Activated CD8-positive, alpha-beta T cell treated with anti-CD3 and anti-CD28 coated beads for 36 hours (primary cell): ENCODE measurements at regions not wholly inside any gene's neighbourhood (a gene's known extent, or its start where the extent isn't known, plus 50 kb on each side); places are given as distances from the start of the nearest gene placed in this dataset.

Experiments
- ATAC-seq: fragments of 200-7000 bp; cut with Tn5 transposase; one replicate; pipeline ENCODE4 v1.10.0; 2021; ENCODE audit warnings: mild to moderate bottlenecking, moderate library complexity
- CTCF ChIA-PET: fragments of 350-600 bp; sonication (Branson Sonifier 250); formaldehyde crosslinking; loops from one replicate; lab custom pipeline; 2021; ENCODE audit warnings: antibody characterized with exemption; lab: Charles Lee
- POLR2A ChIA-PET: fragments of 350-600 bp; sonication (Branson Sonifier 250); formaldehyde crosslinking; loops from one replicate; lab custom pipeline; 2021; ENCODE audit warnings: antibody characterized with exemption; lab: Charles Lee
- DNase-seq: peaks from one replicate; pipeline ENCODE4 v3.0.0-alpha.2; 2020
- H3K27ac Mint-ChIP-seq: one replicate; pipeline ENCODE4 v1.8.0; 2021; ENCODE audit warnings: mild to moderate bottlenecking, mixed read lengths
- H3K27me3 Mint-ChIP-seq: one replicate; pipeline ENCODE4 v1.8.0; 2021; ENCODE audit warnings: mixed read lengths
- H3K36me3 Mint-ChIP-seq: one replicate; pipeline ENCODE4 v1.8.0; 2021; ENCODE audit warnings: low read depth, mixed read lengths
- H3K4me1 Mint-ChIP-seq: one replicate; pipeline ENCODE4 v1.8.0; 2021; ENCODE audit warnings: low read depth, mixed read lengths
- H3K4me3 Mint-ChIP-seq: one replicate; pipeline ENCODE4 v1.8.0; 2021; ENCODE audit warnings: mild to moderate bottlenecking, moderate library complexity, mixed read lengths
- H3K9me3 Mint-ChIP-seq: one replicate; pipeline ENCODE4 v1.8.0; 2021; ENCODE audit warnings: mixed read lengths
- CTCF ChIP-seq: fragments of 200-600 bp; IDR thresholded peaks from one replicate; pipeline ENCODE4 v1.8.0; 2022; ENCODE audit warnings: antibody characterized with exemption, mild to moderate bottlenecking
- intact Hi-C: fragments of 100-400 bp; cut with micrococcal nuclease; formaldehyde crosslinking; loops from one replicate; pipeline ENCODE4 v1.10.0; 2022

DNA sequence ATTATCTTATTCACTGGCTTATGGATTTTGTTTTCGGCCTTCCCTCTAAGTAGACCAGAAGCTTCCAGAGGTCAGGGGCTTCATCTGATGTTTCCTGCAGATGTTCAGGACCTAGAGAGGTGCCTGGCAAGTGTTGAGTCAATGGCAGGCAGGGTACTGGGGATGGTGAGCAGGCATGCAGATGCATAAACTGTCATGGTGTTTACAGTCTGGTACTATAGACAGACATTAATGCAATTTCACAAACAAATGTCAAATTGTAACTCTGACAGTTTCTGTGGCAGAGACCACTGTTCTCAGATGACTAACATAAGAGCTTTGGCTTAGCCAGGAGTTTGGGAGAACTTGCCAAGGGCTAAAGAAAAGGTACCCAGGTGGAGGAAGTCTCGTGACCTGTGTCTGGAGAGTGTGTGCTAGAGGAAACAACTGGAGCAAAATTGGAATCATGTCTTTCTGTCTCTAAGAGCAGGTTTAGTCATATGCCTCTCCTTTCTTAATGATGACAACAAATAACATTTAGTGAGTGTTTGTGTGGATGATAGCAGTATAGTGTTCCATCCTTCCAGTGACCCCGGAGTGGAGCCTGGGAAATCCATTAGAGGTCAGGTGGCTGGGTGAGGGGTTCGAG is 53.7 kb upstream of the TRAK1 start:
- DNase-seq: no peak
- Mint-ChIP-seq H3K27ac (no peak overlapping the region), H3K36me3 (peaks cover 6% of the 10 kb centered on the region), H3K27me3 (no peaks in the 10 kb centered on the region), H3K4me1 (peaks cover 11% of the 10 kb centered on the region), H3K4me3 (no peak overlapping the region), H3K9me3 (no peaks in the 10 kb centered on the region)
- intact Hi-C loops: no loop called here
- ChIA-PET CTCF (interaction anchor here (0.8 kb wide), 1 partner anchor 33 kb away, joined by 3 read pairs; no protein-coding TSS in a partner anchor), POLR2A (interaction anchor here (1.2 kb wide), 1 partner anchor 23 kb away, joined by 5 read pairs; no protein-coding TSS in a partner anchor)
- peak; percentile 39 for ATAC-seq
- no peak for TF ChIP-seq CTCF

DNA sequence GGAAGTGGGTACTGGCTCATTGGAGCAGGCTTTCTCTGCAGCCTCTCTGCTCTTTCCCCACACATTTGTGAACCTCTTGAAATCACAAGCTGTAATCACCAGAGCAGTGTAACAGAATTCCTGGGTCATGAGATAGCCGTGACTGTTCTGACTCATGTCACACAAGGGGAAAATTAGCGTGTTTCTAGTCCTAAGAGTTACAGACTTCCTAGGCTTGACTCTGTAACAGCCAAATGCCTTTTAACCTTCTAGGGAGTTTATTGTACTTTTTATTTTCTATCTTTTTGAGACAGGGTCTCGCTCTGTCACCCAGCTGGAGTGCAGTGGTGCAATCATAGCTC is 54.7 kb upstream of the TRAK1 start:
- POLR2A ChIA-PET: no interaction called here
- Mint-ChIP-seq H3K27ac (peak overlapping the region; percentile 39), H3K4me1 (peaks cover 15% of the 10 kb centered on the region), H3K4me3 (no peak overlapping the region), H3K9me3 (no peaks in the 10 kb centered on the region), H3K27me3 (no peaks in the 10 kb centered on the region), H3K36me3 (peaks cover 6% of the 10 kb centered on the region)
- no peak for TF ChIP-seq CTCF
- CTCF ChIA-PET: interaction anchor here (0.9 kb wide), 1 partner anchor 63 kb away, joined by 3 read pairs; no protein-coding TSS in a partner anchor
- ATAC-seq (no peak), DNase-seq (no peak)
- intact Hi-C loops: no loop called here

GRCh38 chr3:42035816-42036482 is 55.2 kb upstream of the TRAK1 start:
- H3K4me3 Mint-ChIP-seq: no peak overlapping the region
- H3K27me3 Mint-ChIP-seq: no peaks in the 10 kb centered on the region
- peak overlapping the region; percentile 39 for H3K27ac Mint-ChIP-seq
- peaks cover 6% of the 10 kb centered on the region for H3K36me3 Mint-ChIP-seq
- H3K9me3 Mint-ChIP-seq: no peaks in the 10 kb centered on the region
- ChIA-PET CTCF (interaction anchor here (0.9 kb wide), 1 partner anchor 63 kb away, joined by 3 read pairs; no protein-coding TSS in a partner anchor), POLR2A (no interaction called here)
- DNase-seq (no peak), ATAC-seq (no peak)
- H3K4me1 Mint-ChIP-seq: peaks cover 15% of the 10 kb centered on the region
- TF ChIP-seq CTCF: no peak
- intact Hi-C loops: no loop called here

DNA sequence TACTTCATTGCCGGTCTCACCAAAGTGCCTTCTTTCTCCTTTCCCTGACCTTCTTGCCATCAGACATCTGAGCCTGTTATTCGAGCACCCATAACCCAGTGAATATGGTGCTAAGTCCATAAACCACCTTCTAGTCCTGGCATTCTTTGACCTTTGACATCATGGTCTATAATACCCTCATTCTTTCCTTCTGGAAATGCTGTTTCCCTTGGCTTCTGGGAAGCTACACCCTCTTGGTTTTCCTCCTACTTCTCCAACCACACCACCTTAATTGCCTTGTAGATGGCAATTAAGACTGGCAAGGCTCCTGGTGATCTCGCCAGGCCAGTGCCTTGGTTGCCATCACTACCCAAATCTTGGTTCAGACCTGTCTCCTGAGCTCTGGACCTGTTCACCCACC is 56.1 kb upstream of the TRAK1 start:
- Mint-ChIP-seq H3K27me3 (no peaks in the 10 kb centered on the region), H3K36me3 (peaks cover 6% of the 10 kb centered on the region), H3K27ac (no peak overlapping the region), H3K4me3 (no peak overlapping the region), H3K9me3 (no peaks in the 10 kb centered on the region), H3K4me1 (peaks cover 15% of the 10 kb centered on the region)
- ATAC-seq (no peak), DNase-seq (no peak)
- POLR2A ChIA-PET: interaction anchor here (1.3 kb wide), 1 partner anchor 30 kb away, joined by 3 read pairs; no protein-coding TSS in a partner anchor
- TF ChIP-seq CTCF: no peak
- intact Hi-C loops: no loop called here
- CTCF ChIA-PET: no interaction called here

DNA sequence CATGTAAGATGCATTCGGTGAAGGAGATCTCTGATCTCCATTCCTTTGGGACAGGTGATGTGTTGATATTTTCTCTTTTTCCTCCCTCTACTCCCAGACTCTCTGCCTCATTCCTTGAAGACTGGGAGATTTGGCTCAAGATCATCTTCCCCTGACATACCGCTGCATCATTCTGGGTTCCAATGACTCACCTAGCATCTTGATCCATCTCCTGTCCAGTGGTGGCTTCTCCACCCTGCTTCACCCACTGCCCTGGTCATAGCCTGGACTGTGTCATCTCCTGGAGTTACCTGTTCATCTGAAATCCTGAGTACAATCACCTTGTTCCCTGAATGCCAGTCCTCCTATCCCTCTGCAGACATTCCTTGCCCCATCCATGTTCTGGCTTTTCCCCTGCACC is 57.4 kb upstream of the TRAK1 start:
- Mint-ChIP-seq H3K4me3 (no peak overlapping the region), H3K4me1 (peaks cover 17% of the 10 kb centered on the region), H3K27me3 (no peaks in the 10 kb centered on the region), H3K27ac (no peak overlapping the region), H3K9me3 (no peaks in the 10 kb centered on the region), H3K36me3 (peaks cover 3% of the 10 kb centered on the region)
- intact Hi-C loops: no loop called here
- ChIA-PET POLR2A (no interaction called here), CTCF (no interaction called here)
- ATAC-seq (no peak), DNase-seq (no peak)
- TF ChIP-seq CTCF: no peak
